GM21576 (cell line): ENCODE measurements at regions not wholly inside any gene's neighbourhood (a gene's known extent, or its start where the extent isn't known, plus 50 kb on each side); places are given as distances from the start of the nearest gene placed in this dataset.

Experiments used
- ATAC-seq: cut with Tn5 transposase; IDR thresholded peaks from one replicate; pipeline ENCODE4 v1.9.1; 2021; ENCODE audit warnings: mild to moderate bottlenecking, moderate library complexity; ENCODE audit not compliant: unreplicated experiment

- no peak for ATAC-seq
Measured at GRCh38 chr6:165920896-165921671, 246.6 kb downstream of the TBXT start.

GRCh38 chr6:165917576-165917975 lies 250.1 kb downstream of the TBXT start:
- no peak for ATAC-seq

- no peak for ATAC-seq
Measured at GRCh38 chr6:165915022-165915770, 252.2 kb upstream of the PDE10A start.

- no peak for ATAC-seq
Measured at GRCh38 chr6:165913676-165914570, 250.9 kb upstream of the PDE10A start.

DNA sequence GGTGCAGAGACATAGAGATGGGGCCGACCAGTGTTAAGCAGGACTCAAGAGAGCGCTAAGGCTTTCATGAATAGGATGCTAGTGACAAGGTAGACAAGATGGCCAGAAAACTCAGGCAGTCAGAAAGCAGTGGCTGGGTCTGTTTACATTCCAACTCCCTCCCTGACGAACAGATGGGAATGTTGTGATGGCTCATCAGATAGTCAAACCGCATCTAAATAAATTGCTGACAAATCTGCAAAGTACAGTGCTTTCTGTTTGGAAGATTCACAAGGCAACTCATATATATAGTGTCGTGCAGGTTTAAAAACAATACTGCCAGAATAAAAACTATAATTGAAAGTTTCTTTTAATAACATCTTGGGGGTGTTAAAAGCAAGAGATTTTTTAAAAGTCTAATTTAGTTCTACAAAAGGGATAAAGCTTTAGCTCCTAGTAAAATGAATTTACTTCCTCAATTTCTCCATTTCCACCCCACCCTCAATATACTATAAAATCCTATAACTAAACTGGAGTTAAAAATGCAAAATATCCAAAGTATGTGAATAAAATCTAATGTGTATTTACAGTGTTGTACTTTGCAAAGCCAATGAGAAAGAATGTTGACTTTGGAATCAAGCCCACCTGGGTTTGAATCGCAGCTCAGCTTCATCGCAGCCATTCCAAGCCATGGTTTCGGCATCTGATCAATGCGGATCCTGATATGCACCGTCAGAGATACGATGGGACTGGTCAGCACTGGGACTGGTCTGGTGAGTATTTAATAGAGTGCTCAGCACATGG lies 247.3 kb upstream of the PDE10A start:
- no peak for ATAC-seq

DNA sequence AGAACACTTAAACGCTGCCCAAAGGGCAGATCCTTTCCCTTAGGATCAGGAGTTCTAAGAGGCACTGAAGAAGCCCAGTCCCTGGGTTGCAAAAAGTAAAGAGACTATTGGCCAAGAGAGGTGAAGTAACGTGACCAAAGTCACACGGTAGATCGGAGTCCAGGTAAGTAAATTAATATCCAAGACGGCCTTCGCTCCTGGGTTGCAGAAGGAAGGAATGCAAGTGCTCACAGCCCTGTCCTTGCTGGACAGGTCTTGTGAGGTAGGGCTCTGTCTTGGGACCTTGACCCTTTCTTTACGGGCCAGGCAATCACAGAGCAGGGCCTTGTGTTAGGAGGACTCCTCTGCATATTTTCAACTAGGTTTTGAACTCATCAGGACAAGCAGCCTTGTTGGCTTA lies 243.7 kb upstream of the PDE10A start:
- ATAC-seq = no peak

- no peak for ATAC-seq
Measured at GRCh38 chr6:165905744-165906143, 242.7 kb upstream of the PDE10A start.

- no peak for ATAC-seq
Measured at GRCh38 chr6:165900970-165901369, 237.9 kb upstream of the PDE10A start.

DNA sequence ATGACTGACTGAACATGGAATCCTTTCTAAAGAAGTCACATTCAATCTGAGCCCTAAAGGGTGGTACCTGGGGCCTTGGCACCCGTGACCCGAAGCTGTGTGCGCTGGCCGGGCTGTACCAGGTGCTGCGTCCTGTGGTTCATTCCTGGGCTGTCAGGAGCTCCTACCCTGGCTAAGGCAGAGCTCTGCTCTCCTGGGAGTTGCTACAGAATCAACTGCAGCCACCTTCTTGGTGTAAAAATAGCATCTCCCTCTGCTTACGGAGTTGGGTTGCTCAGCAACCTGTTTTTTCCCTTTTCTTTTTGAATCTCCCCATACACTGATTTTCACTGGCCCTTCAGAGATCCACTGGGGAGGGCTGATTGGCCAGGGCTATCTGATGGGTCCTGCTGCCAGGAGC lies 236.6 kb upstream of the PDE10A start:
- ATAC-seq = no peak

DNA sequence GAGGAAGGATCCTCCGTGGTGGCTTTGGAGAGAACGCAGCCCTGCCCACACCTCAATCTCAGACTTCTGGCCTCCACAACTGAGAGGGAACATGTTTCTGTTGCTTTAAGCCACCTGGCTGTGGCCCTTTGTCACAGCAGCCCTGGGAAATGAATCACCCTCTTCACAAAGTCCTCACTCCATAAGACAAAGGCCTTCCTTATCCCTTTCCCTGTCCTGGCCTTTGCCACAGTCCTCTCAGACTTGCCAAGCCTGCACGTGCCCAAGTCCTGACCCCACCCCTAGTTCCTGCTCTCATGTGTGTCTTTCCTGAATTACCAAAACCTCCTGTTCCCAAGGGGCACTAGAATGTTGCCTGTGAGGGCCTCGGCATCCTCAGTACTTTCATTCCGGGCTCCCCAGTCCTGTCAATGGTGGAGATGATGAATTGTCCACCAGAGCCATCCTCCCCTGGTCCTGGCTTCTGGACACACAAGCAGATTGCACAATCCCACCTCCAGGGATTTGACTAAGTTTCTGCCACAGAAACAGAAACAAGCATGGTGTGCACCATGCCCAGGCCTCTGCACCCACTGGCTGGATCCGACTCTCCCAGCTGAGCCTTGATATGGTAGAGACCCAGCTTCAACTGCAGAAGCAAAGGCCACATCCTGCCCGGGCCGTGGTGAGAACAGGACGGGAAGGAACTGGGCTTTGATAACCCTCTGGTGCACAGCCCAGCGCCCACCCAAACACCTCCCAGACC lies 232.6 kb upstream of the PDE10A start:
- no peak for ATAC-seq

DNA sequence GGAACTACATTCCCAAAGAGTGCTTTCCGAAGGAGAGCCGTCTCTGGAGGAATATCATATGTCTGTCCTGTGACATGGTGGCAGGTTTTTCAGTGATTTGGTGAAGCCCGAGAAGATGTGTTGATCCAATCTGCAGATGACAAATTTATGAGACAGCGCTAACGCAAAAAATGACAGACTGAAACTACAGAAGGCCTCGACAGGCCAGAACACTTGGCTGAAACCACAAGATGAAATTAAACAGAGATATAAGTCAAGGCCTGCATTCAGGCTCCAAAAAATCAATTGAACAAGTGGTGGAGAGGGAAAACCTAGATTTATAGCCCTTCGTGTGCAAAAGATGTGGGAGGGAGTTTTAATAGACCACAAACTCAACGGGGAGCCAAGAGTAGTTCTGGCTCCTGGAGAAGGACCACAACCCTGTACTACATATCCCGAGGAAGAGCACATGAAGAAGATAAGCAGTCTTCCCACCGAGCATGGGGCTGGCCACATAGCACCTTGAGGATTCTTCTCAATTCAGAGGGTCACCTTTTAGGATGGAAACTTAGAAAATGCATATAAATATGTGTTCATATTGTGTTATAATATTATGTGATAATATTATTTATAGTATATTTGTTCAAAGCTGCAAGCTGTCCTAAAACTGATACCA lies 231.3 kb upstream of the PDE10A start:
- ATAC-seq = no peak

DNA sequence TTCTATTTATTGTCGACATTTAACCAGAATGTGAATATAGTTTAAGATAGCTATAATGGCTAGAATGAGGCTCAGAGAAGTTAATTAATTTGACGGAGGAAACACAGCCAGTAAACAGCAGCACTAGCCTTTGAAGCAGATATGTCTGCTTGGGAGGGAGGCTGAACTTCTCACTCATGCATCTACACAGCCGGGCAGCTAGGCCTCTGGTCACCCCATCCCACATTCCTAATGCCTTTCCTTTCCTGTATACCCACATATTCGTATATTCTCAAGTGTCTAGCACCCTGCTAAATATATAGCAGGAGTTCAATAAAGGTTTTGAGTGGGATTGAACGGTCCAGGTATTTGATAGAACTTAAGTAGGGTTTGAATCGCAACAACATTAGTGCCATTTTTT lies 230.4 kb upstream of the PDE10A start:
- ATAC-seq = no peak

DNA sequence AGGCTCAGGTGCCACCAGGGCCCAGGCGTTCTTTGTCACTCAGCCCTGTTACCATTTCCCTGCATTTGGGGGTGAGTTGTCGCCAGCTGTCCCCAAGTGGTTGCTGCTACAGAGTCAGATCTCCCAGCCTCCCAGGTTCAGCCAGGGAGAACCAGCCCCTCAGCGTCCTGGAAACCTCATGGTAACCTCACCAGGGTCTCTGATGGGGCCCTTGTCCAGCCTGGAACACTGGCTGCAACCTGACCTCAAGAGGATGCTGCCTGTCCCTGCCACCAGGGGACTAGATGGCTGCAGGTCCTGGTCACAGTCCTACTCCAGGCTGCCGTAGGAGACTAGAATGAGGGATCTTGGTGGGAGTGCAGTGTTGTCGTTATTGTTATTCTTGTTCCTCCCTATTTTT lies 228.3 kb upstream of the PDE10A start:
- no peak for ATAC-seq

GRCh38 chr6:165890404-165890735 lies 227.3 kb upstream of the PDE10A start:
- ATAC-seq = no peak

DNA sequence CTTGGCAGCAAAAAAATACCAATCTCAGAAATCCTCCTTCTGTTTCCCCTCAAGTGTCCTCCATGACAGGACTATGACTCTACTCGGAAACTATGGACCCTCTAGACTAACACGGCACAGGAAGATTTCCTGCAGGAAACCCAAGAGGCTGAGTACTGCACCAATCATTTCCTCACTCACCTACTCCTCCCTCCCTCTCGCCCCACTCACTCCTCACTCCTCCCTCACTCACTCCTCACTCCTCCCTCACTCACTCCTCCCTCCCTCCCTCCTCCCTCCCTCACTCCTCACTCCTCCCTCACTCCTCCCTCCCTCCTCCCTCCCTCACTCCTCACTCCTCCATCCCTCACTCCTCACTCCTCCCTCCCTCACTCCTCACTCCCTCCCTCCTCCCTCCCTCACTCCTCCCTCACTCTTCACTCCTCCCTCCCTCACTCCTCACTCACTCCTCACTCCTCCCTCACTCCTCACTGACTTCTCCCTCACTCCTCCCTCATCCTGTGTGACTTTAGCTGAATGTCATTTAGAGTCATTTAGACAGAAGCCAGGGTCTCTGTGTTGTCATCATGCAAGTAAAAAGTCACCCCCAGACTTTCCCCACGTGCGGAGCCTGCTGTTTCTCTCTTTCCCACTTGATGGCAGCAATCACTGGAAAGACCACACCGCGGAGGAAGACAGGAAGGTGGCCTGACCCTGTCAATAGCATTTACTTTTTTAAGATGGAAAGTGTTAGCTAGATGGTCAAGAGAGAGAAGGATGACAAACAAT lies 226.8 kb upstream of the PDE10A start:
- ATAC-seq = no peak

GRCh38 chr6:165886169-165886568 lies 223.1 kb upstream of the PDE10A start:
- no peak for ATAC-seq

DNA sequence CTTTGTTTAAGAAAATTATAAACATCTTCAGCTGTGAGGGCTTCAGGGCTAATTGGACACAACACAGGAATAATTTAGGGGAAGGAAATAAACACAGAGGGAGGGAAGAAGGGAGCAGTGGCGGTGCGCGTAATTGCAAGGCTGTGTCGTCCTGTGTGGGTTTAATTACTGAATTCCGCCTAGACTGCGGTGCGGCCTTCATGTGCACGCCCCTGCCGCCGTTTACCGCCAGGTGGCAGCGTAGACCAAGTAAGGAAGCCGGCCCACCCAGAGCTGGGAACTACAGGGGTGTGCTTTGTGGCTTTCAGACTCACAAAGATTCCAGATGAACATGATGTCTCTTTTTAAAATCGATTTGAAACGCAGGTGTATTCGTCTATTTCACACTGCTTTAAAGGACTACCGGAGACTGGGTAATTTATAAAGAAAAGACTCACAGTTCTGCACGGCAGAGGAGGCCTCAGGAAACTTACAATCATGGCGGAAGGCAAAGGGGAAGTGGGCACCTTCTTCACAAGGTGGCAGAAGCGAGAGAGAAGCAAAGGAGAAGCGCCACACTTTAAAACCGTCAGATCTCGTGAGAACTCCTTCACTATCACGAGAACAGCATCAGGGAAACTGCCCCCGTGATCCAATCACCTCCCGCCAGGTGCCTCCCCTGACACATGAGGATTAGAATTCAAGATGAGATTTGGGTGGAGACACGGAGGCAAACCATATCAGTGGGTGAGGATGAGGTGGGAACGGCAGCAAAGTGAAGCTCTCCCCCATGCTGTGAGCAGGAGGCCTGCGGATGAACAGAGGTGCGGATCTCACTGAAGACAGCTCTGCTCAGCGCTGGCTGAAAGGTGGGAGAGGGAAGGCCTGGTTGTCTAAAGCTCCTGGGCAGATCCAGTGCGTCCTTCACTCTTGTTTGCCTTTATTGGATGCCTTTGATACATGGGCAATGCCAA lies 222.0 kb upstream of the PDE10A start:
- peak; percentile 97 for ATAC-seq
